ENCODE measurements at regions not wholly inside any gene's neighbourhood (a gene's known extent, or its start where the extent isn't known, plus 50 kb on each side); places are given as distances from the start of the nearest gene placed in this dataset.
"Not testable (repeated sequence)": the region's sequence is repeated elsewhere in the genome, so short reads cannot be mapped to it uniquely, and the experiment has no call there.

DNA sequence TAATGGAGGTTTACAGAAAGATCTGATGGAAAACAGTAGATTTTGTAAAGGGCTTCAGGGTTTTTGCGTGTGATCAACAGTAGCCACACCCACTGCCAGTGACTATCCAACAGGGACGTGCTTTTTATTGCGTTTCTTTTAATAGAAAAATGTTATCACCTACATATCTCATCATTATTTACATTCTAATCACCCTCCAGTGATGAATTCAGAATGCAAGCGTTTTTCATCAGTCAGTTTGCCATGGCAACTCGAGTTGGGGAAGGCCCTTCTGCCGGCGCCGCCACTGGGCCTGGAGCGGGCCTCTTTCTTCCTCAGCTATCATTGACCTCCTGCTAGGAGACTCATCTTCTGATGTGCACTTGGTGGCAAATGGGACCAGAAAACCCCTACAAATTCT is 90.3 kb upstream of the TMTC4 start:
- DNase-seq (ENCODE audit: low spot score) = no peak
- no peak overlapping the region for H3K4me3 Mint-ChIP-seq (ENCODE audit: low read depth)
- no peaks in the 10 kb centered on the region for H3K9me3 Mint-ChIP-seq
- H3K4me1 Mint-ChIP-seq (ENCODE audit: low read depth) = peaks cover 8% of the 10 kb centered on the region
- intact Hi-C loops (cut with micrococcal nuclease) = no loop called here
- H3K36me3 Mint-ChIP-seq (ENCODE audit: low read depth) = no peaks in the 10 kb centered on the region
- no peak overlapping the region for H3K27ac Mint-ChIP-seq
- peaks cover 3% of the 10 kb centered on the region for H3K27me3 Mint-ChIP-seq (ENCODE audit: low read depth)

- DNase-seq (ENCODE audit: low spot score); H3K4me3 Mint-ChIP-seq (ENCODE audit: low read depth); H3K27ac Mint-ChIP-seq; H3K27me3 Mint-ChIP-seq (ENCODE audit: low read depth); H3K36me3 Mint-ChIP-seq (ENCODE audit: low read depth); H3K9me3 Mint-ChIP-seq; intact Hi-C loops (cut with micrococcal nuclease); H3K4me1 Mint-ChIP-seq (ENCODE audit: low read depth): not testable (repeated sequence)
Observed at GRCh38 chr13:100762126-100762525, 87.5 kb upstream of the TMTC4 start.

- no peaks in the 10 kb centered on the region for H3K9me3 Mint-ChIP-seq
- intact Hi-C loops (cut with micrococcal nuclease) = no loop called here
- no peak overlapping the region for H3K4me3 Mint-ChIP-seq (ENCODE audit: low read depth)
- peaks cover 3% of the 10 kb centered on the region for H3K4me1 Mint-ChIP-seq (ENCODE audit: low read depth)
- H3K36me3 Mint-ChIP-seq (ENCODE audit: low read depth) = no peaks in the 10 kb centered on the region
- peaks cover 9% of the 10 kb centered on the region for H3K27me3 Mint-ChIP-seq (ENCODE audit: low read depth)
- no peak for DNase-seq (ENCODE audit: low spot score)
- no peak overlapping the region for H3K27ac Mint-ChIP-seq
Observed at GRCh38 chr13:100755891-100756290, 81.3 kb upstream of the TMTC4 start.

GRCh38 chr13:100754459-100754858 is 79.9 kb upstream of the TMTC4 start:
- intact Hi-C loops (cut with micrococcal nuclease) = no loop called here
- H3K36me3 Mint-ChIP-seq (ENCODE audit: low read depth) = no peaks in the 10 kb centered on the region
- no peak for DNase-seq (ENCODE audit: low spot score)
- peaks cover 9% of the 10 kb centered on the region for H3K27me3 Mint-ChIP-seq (ENCODE audit: low read depth)
- H3K4me3 Mint-ChIP-seq (ENCODE audit: low read depth) = no peak overlapping the region
- no peaks in the 10 kb centered on the region for H3K9me3 Mint-ChIP-seq
- H3K27ac Mint-ChIP-seq = no peak overlapping the region
- H3K4me1 Mint-ChIP-seq (ENCODE audit: low read depth) = peaks cover 3% of the 10 kb centered on the region

- Mint-ChIP-seq H3K9me3 (no peaks in the 10 kb centered on the region), H3K27ac (no peak overlapping the region), H3K27me3 (ENCODE audit: low read depth) (peaks cover 6% of the 10 kb centered on the region), H3K4me1 (ENCODE audit: low read depth) (no peaks in the 10 kb centered on the region), H3K4me3 (ENCODE audit: low read depth) (no peak overlapping the region), H3K36me3 (ENCODE audit: low read depth) (no peaks in the 10 kb centered on the region)
- intact Hi-C loops (cut with micrococcal nuclease) = no loop called here
- no peak for DNase-seq (ENCODE audit: low spot score)
Observed at GRCh38 chr13:100753376-100753775, 78.8 kb upstream of the TMTC4 start.

DNA sequence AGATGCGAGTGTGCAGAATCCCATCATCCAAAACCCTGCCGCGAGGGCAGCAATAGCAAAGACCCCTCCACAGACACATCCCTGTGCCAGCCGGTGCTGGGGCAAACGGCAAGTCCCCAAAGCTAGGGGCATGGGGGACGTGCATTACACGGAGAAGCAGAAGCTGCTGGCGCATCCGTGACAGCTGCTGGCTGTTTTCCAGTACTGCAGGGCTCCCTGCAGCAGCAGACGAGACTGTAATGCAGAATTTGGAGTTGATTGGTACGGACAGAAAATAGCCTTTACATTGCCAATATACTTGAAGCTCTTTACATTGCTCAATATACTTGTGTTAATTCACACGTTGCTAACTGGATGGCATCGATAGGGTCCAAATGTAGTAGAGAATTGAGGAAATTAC is 77.2 kb upstream of the TMTC4 start:
- Mint-ChIP-seq H3K27me3 (ENCODE audit: low read depth) (peaks cover 6% of the 10 kb centered on the region), H3K27ac (no peak overlapping the region), H3K4me1 (ENCODE audit: low read depth) (no peaks in the 10 kb centered on the region), H3K4me3 (ENCODE audit: low read depth) (no peak overlapping the region), H3K9me3 (no peaks in the 10 kb centered on the region), H3K36me3 (ENCODE audit: low read depth) (no peaks in the 10 kb centered on the region)
- intact Hi-C loops (cut with micrococcal nuclease) = no loop called here
- DNase-seq (ENCODE audit: low spot score) = no peak

GRCh38 chr13:100746953-100747683 is 72.5 kb upstream of the TMTC4 start:
- DNase-seq (ENCODE audit: low spot score) = no peak
- no peaks in the 10 kb centered on the region for H3K36me3 Mint-ChIP-seq (ENCODE audit: low read depth)
- intact Hi-C loops (cut with micrococcal nuclease) = no loop called here
- peaks cover 3% of the 10 kb centered on the region for H3K27me3 Mint-ChIP-seq (ENCODE audit: low read depth)
- H3K4me1 Mint-ChIP-seq (ENCODE audit: low read depth) = no peaks in the 10 kb centered on the region
- no peak overlapping the region for H3K27ac Mint-ChIP-seq
- no peak overlapping the region for H3K4me3 Mint-ChIP-seq (ENCODE audit: low read depth)
- H3K9me3 Mint-ChIP-seq = no peaks in the 10 kb centered on the region

- H3K27ac Mint-ChIP-seq = no peak overlapping the region
- no peaks in the 10 kb centered on the region for H3K9me3 Mint-ChIP-seq
- H3K4me3 Mint-ChIP-seq (ENCODE audit: low read depth) = no peak overlapping the region
- intact Hi-C loops (cut with micrococcal nuclease) = no loop called here
- H3K36me3 Mint-ChIP-seq (ENCODE audit: low read depth) = no peaks in the 10 kb centered on the region
- no peaks in the 10 kb centered on the region for H3K4me1 Mint-ChIP-seq (ENCODE audit: low read depth)
- DNase-seq (ENCODE audit: low spot score) = no peak
- H3K27me3 Mint-ChIP-seq (ENCODE audit: low read depth) = peaks cover 3% of the 10 kb centered on the region
Observed at GRCh38 chr13:100738176-100738855, 63.7 kb upstream of the TMTC4 start.

GRCh38 chr13:100735494-100735893 is 60.9 kb upstream of the TMTC4 start:
- Mint-ChIP-seq H3K27me3 (ENCODE audit: low read depth) (peaks cover 9% of the 10 kb centered on the region), H3K4me1 (ENCODE audit: low read depth) (no peaks in the 10 kb centered on the region), H3K4me3 (ENCODE audit: low read depth) (no peak overlapping the region), H3K36me3 (ENCODE audit: low read depth) (no peaks in the 10 kb centered on the region), H3K27ac (no peak overlapping the region), H3K9me3 (no peaks in the 10 kb centered on the region)
- intact Hi-C loops (cut with micrococcal nuclease) = no loop called here
- no peak for DNase-seq (ENCODE audit: low spot score)

GRCh38 chr13:100734194-100734720 is 59.7 kb upstream of the TMTC4 start:
- Mint-ChIP-seq H3K36me3 (ENCODE audit: low read depth) (no peaks in the 10 kb centered on the region), H3K27ac (no peak overlapping the region), H3K4me3 (ENCODE audit: low read depth) (no peak overlapping the region), H3K4me1 (ENCODE audit: low read depth) (no peaks in the 10 kb centered on the region), H3K27me3 (ENCODE audit: low read depth) (peaks cover 9% of the 10 kb centered on the region), H3K9me3 (no peaks in the 10 kb centered on the region)
- intact Hi-C loops (cut with micrococcal nuclease) = no loop called here
- DNase-seq (ENCODE audit: low spot score) = no peak

DNA sequence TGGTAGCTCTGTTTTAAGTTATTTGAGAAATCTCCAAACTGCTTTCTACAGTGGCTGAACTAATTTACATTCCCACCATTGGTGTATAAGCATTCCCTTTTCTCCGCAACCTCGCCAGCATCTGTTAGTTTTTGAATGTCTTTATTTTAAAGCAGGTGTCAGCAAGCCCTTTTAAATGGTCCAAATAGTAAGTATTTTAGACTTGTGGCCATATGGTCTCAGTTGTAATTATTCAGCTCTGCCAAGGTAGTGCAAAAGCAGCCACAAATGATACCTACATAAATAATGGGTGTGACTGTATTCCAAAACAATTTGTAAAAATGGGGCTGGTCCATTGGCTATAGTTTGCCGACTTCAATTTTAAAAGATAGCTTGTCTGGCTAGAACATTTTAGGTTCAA is 58.7 kb upstream of the TMTC4 start:
- Mint-ChIP-seq H3K9me3 (no peaks in the 10 kb centered on the region), H3K27ac (no peak overlapping the region), H3K4me3 (ENCODE audit: low read depth) (no peak overlapping the region), H3K27me3 (ENCODE audit: low read depth) (peaks cover 12% of the 10 kb centered on the region), H3K36me3 (ENCODE audit: low read depth) (no peaks in the 10 kb centered on the region), H3K4me1 (ENCODE audit: low read depth) (no peaks in the 10 kb centered on the region)
- intact Hi-C loops (cut with micrococcal nuclease) = no loop called here
- DNase-seq (ENCODE audit: low spot score) = no peak

- intact Hi-C loops (cut with micrococcal nuclease) = no loop called here
- H3K27ac Mint-ChIP-seq = no peak overlapping the region
- H3K36me3 Mint-ChIP-seq (ENCODE audit: low read depth) = no peaks in the 10 kb centered on the region
- H3K4me3 Mint-ChIP-seq (ENCODE audit: low read depth) = no peak overlapping the region
- no peak for DNase-seq (ENCODE audit: low spot score)
- H3K4me1 Mint-ChIP-seq (ENCODE audit: low read depth) = no peaks in the 10 kb centered on the region
- H3K27me3 Mint-ChIP-seq (ENCODE audit: low read depth) = peaks cover 11% of the 10 kb centered on the region
- H3K9me3 Mint-ChIP-seq = peaks cover 4% of the 10 kb centered on the region
Observed at GRCh38 chr13:100728201-100728600, 53.6 kb upstream of the TMTC4 start.

- Mint-ChIP-seq H3K9me3 (peaks cover 4% of the 10 kb centered on the region), H3K36me3 (ENCODE audit: low read depth) (no peaks in the 10 kb centered on the region), H3K27me3 (ENCODE audit: low read depth) (peaks cover 8% of the 10 kb centered on the region), H3K4me1 (ENCODE audit: low read depth) (no peaks in the 10 kb centered on the region), H3K27ac (no peak overlapping the region), H3K4me3 (ENCODE audit: low read depth) (no peak overlapping the region)
- intact Hi-C loops (cut with micrococcal nuclease) = no loop called here
- no peak for DNase-seq (ENCODE audit: low spot score)
Observed at GRCh38 chr13:100725472-100725871, 50.9 kb upstream of the TMTC4 start.
